HuH-7.5 (cell line): ENCODE measurements at regions not wholly inside any gene's neighbourhood (a gene's known extent, or its start where the extent isn't known, plus 50 kb on each side); places are given as distances from the start of the nearest gene placed in this dataset.
"Not testable (repeated sequence)": the region's sequence is repeated elsewhere in the genome, so short reads cannot be mapped to it uniquely, and the experiment has no call there.

Experiments used
- DNase-seq: peaks from one replicate; pipeline ENCODE4 v3.0.0; 2011; ENCODE audit warnings: low spot score

GRCh38 chr2:240240017-240240734, 99.7 kb upstream of the OTOS start:
- no peak for DNase-seq

GRCh38 chr2:240240781-240241180, 100.3 kb upstream of the OTOS start:
- DNase-seq: no peak

- DNase-seq: no peak
Measured at GRCh38 chr2:240241572-240241971, 101.1 kb upstream of the OTOS start.

- not testable (repeated sequence) for DNase-seq
Measured at GRCh38 chr2:240243049-240243448, 102.6 kb upstream of the OTOS start.

GRCh38 chr2:240244543-240244942, 104.1 kb upstream of the OTOS start:
- DNase-seq: no peak

- DNase-seq: no peak
Measured at GRCh38 chr2:240245184-240245583, 104.7 kb upstream of the OTOS start.

- DNase-seq: no peak
Measured at GRCh38 chr2:240245706-240246105, 105.2 kb upstream of the OTOS start.

- no peak for DNase-seq
Measured at GRCh38 chr2:240246173-240246820, 105.8 kb upstream of the OTOS start.

GRCh38 chr2:240247241-240247867, 106.9 kb upstream of the OTOS start:
- no peak for DNase-seq

GRCh38 chr2:240247868-240248720, 107.6 kb upstream of the OTOS start:
- no peak for DNase-seq

- DNase-seq: no peak
Measured at GRCh38 chr2:240248721-240249422, 108.4 kb upstream of the OTOS start.

GRCh38 chr2:240249423-240250149, 109.1 kb upstream of the OTOS start:
- DNase-seq: no peak

- DNase-seq: no peak
Measured at GRCh38 chr2:240250150-240250984, 109.9 kb upstream of the OTOS start.

GRCh38 chr2:240250985-240251847, 110.8 kb upstream of the OTOS start:
- DNase-seq: peak; percentile 75

- DNase-seq: no peak
Measured at GRCh38 chr2:240251848-240252190, 111.4 kb upstream of the OTOS start.

- DNase-seq: no peak
Measured at GRCh38 chr2:240252191-240252871, 111.9 kb upstream of the OTOS start.

GRCh38 chr2:240252872-240253511, 112.5 kb upstream of the OTOS start:
- no peak for DNase-seq

GRCh38 chr2:240253583-240254145, 113.2 kb upstream of the OTOS start:
- DNase-seq: no peak
